Ishikawa (cell line): ENCODE measurements at regions not wholly inside any gene's neighbourhood (a gene's known extent, or its start where the extent isn't known, plus 50 kb on each side); places are given as distances from the start of the nearest gene placed in this dataset.

Source experiments
- CREB1 ChIP-seq: IDR thresholded peaks from 2 replicates; pipeline ENCODE4 v1.6.1; 2012; ENCODE audit warnings: low read depth
- EGR1 ChIP-seq: IDR thresholded peaks from 2 replicates; pipeline ENCODE4 v1.6.1; 2012
- EP300 ChIP-seq: IDR thresholded peaks from 2 replicates; pipeline ENCODE4 v1.6.1; 2012; ENCODE audit warnings: borderline replicate concordance
- NFIC ChIP-seq: IDR thresholded peaks from 2 replicates; pipeline ENCODE4 v1.6.1; 2012
- TCF12 ChIP-seq: IDR thresholded peaks from 2 replicates; pipeline ENCODE4 v1.6.1; 2012; ENCODE audit warnings: low read depth
- TEAD4 ChIP-seq: IDR thresholded peaks from 2 replicates; pipeline ENCODE4 v1.6.1; 2012
- YY1 ChIP-seq: IDR thresholded peaks from 2 replicates; pipeline ENCODE4 v1.6.1; 2012; ENCODE audit warnings: low read depth
- TF ChIP-seq, protein P1 (sequence below): IDR thresholded peaks from 2 replicates; pipeline ENCODE4 v1.6.1; 2012
- TF ChIP-seq, protein P2 (sequence below): IDR thresholded peaks from 2 replicates; pipeline ENCODE4 v1.6.1; 2012; ENCODE audit warnings: low read depth, mild to moderate bottlenecking

DNA sequence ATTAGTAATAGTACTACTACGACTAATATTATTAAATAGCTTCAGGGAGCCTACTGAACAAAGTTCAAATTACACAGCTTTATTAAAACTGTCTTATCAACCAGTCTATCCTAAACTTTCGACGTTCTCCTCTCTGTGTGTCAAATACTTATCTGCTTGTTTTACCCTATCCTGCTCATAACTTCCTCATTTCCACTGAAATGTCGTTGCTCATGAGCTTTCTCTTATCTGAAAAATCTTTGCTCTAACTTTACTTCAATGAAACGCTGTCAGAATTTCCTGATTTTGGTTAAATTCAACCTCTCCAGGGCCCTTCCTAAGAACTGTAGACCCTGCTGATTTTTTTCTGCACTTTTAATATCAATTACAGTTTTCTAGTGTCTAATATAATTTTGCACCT, 1431.0 kb upstream of the WWC1 start:
- no peak for TF ChIP-seq TCF12
- no peak for TF ChIP-seq TEAD4
- TF ChIP-seq, protein P1, sequence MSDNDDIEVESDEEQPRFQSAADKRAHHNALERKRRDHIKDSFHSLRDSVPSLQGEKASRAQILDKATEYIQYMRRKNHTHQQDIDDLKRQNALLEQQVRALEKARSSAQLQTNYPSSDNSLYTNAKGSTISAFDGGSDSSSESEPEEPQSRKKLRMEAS = no peak
- TF ChIP-seq, protein P2, sequence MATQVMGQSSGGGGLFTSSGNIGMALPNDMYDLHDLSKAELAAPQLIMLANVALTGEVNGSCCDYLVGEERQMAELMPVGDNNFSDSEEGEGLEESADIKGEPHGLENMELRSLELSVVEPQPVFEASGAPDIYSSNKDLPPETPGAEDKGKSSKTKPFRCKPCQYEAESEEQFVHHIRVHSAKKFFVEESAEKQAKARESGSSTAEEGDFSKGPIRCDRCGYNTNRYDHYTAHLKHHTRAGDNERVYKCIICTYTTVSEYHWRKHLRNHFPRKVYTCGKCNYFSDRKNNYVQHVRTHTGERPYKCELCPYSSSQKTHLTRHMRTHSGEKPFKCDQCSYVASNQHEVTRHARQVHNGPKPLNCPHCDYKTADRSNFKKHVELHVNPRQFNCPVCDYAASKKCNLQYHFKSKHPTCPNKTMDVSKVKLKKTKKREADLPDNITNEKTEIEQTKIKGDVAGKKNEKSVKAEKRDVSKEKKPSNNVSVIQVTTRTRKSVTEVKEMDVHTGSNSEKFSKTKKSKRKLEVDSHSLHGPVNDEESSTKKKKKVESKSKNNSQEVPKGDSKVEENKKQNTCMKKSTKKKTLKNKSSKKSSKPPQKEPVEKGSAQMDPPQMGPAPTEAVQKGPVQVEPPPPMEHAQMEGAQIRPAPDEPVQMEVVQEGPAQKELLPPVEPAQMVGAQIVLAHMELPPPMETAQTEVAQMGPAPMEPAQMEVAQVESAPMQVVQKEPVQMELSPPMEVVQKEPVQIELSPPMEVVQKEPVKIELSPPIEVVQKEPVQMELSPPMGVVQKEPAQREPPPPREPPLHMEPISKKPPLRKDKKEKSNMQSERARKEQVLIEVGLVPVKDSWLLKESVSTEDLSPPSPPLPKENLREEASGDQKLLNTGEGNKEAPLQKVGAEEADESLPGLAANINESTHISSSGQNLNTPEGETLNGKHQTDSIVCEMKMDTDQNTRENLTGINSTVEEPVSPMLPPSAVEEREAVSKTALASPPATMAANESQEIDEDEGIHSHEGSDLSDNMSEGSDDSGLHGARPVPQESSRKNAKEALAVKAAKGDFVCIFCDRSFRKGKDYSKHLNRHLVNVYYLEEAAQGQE = no peak
- no peak for TF ChIP-seq EGR1
- TF ChIP-seq NFIC = no peak
- TF ChIP-seq EP300 = no peak
- TF ChIP-seq YY1 = no peak
- no peak for TF ChIP-seq CREB1
